SK-N-MC (cell line): ENCODE measurements at regions not wholly inside any gene's neighbourhood (a gene's known extent, or its start where the extent isn't known, plus 50 kb on each side); places are given as distances from the start of the nearest gene placed in this dataset.

Source experiments
- EZH2 ChIP-seq: fragments of 200-600 bp; sonication (generic); IDR thresholded peaks from one replicate; pipeline ENCODE4 v1.6.1; 2017; ENCODE audit warnings: antibody characterized with exemption
- FOXP2 ChIP-seq: optimal IDR thresholded peaks from 2 replicates; pipeline ENCODE3; 2011; ENCODE audit warnings: mild to moderate bottlenecking, moderate library complexity; ENCODE audit not compliant: insufficient read depth; ENCODE audit errors: extremely low read length, control extremely low read depth
- POLR2AphosphoS5 ChIP-seq: IDR thresholded peaks from 2 replicates; pipeline ENCODE4 v1.6.1; 2012; ENCODE audit warnings: mild to moderate bottlenecking, low read depth, low read length, borderline replicate concordance

GRCh38 chr14:43872222-43872621, 634.9 kb downstream of the FSCB start:
- TF ChIP-seq FOXP2 (no peak), EZH2 (no peak), POLR2AphosphoS5 (no peak)
